HepG2 (cell line): ENCODE measurements at regions not wholly inside any gene's neighbourhood (a gene's known extent, or its start where the extent isn't known, plus 50 kb on each side); places are given as distances from the start of the nearest gene placed in this dataset.

ENCODE experiments used
- KDM3A ChIP-seq: IDR thresholded peaks from 2 replicates; pipeline ENCODE4 v1.6.1; 2018; ENCODE audit warnings: low read depth, missing compliant biosample characterization
- PHF20 ChIP-seq: sonication (generic); formaldehyde crosslinking; IDR thresholded peaks from 2 replicates; pipeline ENCODE4 v1.5.0; 2020; ENCODE audit warnings: mild to moderate bottlenecking, missing genetic modification reagents
- SP140L ChIP-seq: sonication (generic); formaldehyde crosslinking; IDR thresholded peaks from 2 replicates; pipeline ENCODE4 v1.4.0; 2020; ENCODE audit warnings: missing genetic modification reagents, borderline replicate concordance
- SP2 ChIP-seq: sonication (generic); formaldehyde crosslinking; IDR thresholded peaks from 2 replicates; pipeline ENCODE4 v1.5.1; 2020; ENCODE audit warnings: mild to moderate bottlenecking, missing genetic modification reagents
- TCF12 ChIP-seq, 2 experiments: fragments of 450-650 bp in 1 of 2; sonication (generic) in 1 of 2; formaldehyde crosslinking in 1 of 2; IDR thresholded peaks; 2 replicates each; pipeline versions ENCODE4 v1.6.1 to v1.8.0; 2017 to 2022; ENCODE audit warnings: antibody characterized with exemption in 1 of 2, mild to moderate bottlenecking in 1 of 2, missing genetic modification reagents in 1 of 2, moderate library complexity in 1 of 2
- TCF7 ChIP-seq: sonication (generic); IDR thresholded peaks from 2 replicates; pipeline ENCODE4 v1.6.1; 2016; ENCODE audit warnings: antibody characterized with exemption, low read depth
- ZNF12 ChIP-seq: sonication (generic); formaldehyde crosslinking; IDR thresholded peaks from 2 replicates; pipeline ENCODE4 v1.5.0; 2020; ENCODE audit warnings: missing genetic modification reagents
- ZNF331 ChIP-seq: sonication (generic); formaldehyde crosslinking; IDR thresholded peaks from 2 replicates; pipeline ENCODE4 v1.4.0; 2020; ENCODE audit warnings: missing genetic modification reagents
- ZNF782 ChIP-seq: sonication (generic); formaldehyde crosslinking; IDR thresholded peaks from 2 replicates; pipeline ENCODE4 v1.4.0; 2020; ENCODE audit warnings: missing genetic modification reagents, mild to moderate bottlenecking, borderline replicate concordance
- TF ChIP-seq, protein P1 (sequence below): sonication (generic); formaldehyde crosslinking; IDR thresholded peaks from 2 replicates; pipeline ENCODE4 v1.5.0; 2020; ENCODE audit warnings: mild to moderate bottlenecking, missing genetic modification reagents, moderate library complexity
- TF ChIP-seq, protein P2 (sequence below): sonication (generic); formaldehyde crosslinking; IDR thresholded peaks from 2 replicates; pipeline ENCODE4 v1.4.0; 2020; ENCODE audit warnings: missing genetic modification reagents
- TF ChIP-seq, protein P3 (sequence below), 2 experiments: sonication (generic) in 1 of 2; formaldehyde crosslinking in 1 of 2; IDR thresholded peaks; 2 replicates each; pipeline versions ENCODE4 v1.6.1 to v1.9.0; 2014 to 2022; ENCODE audit warnings: antibody characterized with exemption in 1 of 2, borderline replicate concordance in 1 of 2, inconsistent platforms in 1 of 2, low read depth in 1 of 2, missing genetic modification reagents in 1 of 2
- TF ChIP-seq, protein P4 (sequence below): IDR thresholded peaks from 2 replicates; pipeline ENCODE4 v1.6.1; 2016; ENCODE audit warnings: missing compliant biosample characterization, missing genetic modification reagents, borderline replicate concordance

DNA sequence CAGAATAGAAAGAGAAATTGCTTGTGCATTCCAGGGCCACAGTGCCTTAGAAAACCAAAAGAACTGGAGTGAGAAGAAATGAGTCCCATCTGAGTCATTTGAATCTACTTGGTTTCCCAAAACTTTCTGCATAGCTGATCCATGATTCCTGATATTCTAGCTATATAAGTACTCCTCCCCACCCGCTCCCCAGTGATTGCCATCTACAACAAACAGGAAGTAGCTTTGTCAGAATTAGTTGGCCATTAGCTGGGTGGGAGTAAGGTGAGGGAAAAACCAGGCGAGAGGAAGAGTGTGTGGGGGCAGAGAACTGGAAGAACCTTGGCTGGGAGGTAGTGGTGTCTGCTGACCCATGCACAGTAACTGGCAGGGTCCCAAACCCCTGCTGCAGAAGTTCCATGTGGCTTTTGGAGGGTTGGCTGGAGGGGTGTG is 122.1 kb downstream of the ACAA2 start:
- TF ChIP-seq ZNF12 (CRISPR knock-in tag) (no peak), ZNF331 (CRISPR knock-in tag) (no peak), TCF12 (IDR thresholded peaks at IDR 0.05) (no peak), TCF12 (CRISPR knock-in tag; IDR thresholded peaks at IDR 0.05) (no peak), SP2 (CRISPR knock-in tag) (no peak), TCF7 (no peak), SP140L (CRISPR knock-in tag) (no peak), ZNF782 (CRISPR knock-in tag) (no peak), KDM3A (no peak), PHF20 (CRISPR knock-in tag) (no peak)
- TF ChIP-seq, protein P1, sequence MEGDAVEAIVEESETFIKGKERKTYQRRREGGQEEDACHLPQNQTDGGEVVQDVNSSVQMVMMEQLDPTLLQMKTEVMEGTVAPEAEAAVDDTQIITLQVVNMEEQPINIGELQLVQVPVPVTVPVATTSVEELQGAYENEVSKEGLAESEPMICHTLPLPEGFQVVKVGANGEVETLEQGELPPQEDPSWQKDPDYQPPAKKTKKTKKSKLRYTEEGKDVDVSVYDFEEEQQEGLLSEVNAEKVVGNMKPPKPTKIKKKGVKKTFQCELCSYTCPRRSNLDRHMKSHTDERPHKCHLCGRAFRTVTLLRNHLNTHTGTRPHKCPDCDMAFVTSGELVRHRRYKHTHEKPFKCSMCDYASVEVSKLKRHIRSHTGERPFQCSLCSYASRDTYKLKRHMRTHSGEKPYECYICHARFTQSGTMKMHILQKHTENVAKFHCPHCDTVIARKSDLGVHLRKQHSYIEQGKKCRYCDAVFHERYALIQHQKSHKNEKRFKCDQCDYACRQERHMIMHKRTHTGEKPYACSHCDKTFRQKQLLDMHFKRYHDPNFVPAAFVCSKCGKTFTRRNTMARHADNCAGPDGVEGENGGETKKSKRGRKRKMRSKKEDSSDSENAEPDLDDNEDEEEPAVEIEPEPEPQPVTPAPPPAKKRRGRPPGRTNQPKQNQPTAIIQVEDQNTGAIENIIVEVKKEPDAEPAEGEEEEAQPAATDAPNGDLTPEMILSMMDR: no peak
- TF ChIP-seq, protein P2, sequence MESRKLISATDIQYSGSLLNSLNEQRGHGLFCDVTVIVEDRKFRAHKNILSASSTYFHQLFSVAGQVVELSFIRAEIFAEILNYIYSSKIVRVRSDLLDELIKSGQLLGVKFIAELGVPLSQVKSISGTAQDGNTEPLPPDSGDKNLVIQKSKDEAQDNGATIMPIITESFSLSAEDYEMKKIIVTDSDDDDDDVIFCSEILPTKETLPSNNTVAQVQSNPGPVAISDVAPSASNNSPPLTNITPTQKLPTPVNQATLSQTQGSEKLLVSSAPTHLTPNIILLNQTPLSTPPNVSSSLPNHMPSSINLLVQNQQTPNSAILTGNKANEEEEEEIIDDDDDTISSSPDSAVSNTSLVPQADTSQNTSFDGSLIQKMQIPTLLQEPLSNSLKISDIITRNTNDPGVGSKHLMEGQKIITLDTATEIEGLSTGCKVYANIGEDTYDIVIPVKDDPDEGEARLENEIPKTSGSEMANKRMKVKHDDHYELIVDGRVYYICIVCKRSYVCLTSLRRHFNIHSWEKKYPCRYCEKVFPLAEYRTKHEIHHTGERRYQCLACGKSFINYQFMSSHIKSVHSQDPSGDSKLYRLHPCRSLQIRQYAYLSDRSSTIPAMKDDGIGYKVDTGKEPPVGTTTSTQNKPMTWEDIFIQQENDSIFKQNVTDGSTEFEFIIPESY (CRISPR knock-in tag): no peak
- TF ChIP-seq, protein P3, sequence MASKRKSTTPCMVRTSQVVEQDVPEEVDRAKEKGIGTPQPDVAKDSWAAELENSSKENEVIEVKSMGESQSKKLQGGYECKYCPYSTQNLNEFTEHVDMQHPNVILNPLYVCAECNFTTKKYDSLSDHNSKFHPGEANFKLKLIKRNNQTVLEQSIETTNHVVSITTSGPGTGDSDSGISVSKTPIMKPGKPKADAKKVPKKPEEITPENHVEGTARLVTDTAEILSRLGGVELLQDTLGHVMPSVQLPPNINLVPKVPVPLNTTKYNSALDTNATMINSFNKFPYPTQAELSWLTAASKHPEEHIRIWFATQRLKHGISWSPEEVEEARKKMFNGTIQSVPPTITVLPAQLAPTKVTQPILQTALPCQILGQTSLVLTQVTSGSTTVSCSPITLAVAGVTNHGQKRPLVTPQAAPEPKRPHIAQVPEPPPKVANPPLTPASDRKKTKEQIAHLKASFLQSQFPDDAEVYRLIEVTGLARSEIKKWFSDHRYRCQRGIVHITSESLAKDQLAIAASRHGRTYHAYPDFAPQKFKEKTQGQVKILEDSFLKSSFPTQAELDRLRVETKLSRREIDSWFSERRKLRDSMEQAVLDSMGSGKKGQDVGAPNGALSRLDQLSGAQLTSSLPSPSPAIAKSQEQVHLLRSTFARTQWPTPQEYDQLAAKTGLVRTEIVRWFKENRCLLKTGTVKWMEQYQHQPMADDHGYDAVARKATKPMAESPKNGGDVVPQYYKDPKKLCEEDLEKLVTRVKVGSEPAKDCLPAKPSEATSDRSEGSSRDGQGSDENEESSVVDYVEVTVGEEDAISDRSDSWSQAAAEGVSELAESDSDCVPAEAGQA (IDR thresholded peaks at IDR 0.05; ENCODE audit: low read depth): no peak
- TF ChIP-seq, protein P3 (CRISPR knock-in tag; IDR thresholded peaks at IDR 0.05; ENCODE audit: borderline replicate concordance): no peak
- TF ChIP-seq, protein P4, sequence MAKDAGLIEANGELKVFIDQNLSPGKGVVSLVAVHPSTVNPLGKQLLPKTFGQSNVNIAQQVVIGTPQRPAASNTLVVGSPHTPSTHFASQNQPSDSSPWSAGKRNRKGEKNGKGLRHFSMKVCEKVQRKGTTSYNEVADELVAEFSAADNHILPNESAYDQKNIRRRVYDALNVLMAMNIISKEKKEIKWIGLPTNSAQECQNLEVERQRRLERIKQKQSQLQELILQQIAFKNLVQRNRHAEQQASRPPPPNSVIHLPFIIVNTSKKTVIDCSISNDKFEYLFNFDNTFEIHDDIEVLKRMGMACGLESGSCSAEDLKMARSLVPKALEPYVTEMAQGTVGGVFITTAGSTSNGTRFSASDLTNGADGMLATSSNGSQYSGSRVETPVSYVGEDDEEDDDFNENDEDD (CRISPR knock-in tag): no peak
